Fibroblast of villous mesenchyme (primary cell): ENCODE measurements at regions not wholly inside any gene's neighbourhood (a gene's known extent, or its start where the extent isn't known, plus 50 kb on each side); places are given as distances from the start of the nearest gene placed in this dataset.

Experiments
- DNase-seq: peaks from one replicate; pipeline ENCODE4 v3.0.0-alpha.2; 2010; ENCODE audit warnings: low read depth
- H3K4me3 ChIP-seq: 2 replicates; pipeline ENCODE4 v1.5.1; 2011; ENCODE audit warnings: low read depth, mild to moderate bottlenecking, low read length
- CTCF ChIP-seq: IDR thresholded peaks from 2 replicates; pipeline ENCODE4 v1.5.1; 2012; ENCODE audit warnings: low read depth, mild to moderate bottlenecking, low read length; ENCODE audit not compliant: insufficient read depth

- TF ChIP-seq CTCF, result no peak
- no peak overlapping the region for H3K4me3 ChIP-seq
- peak; percentile 60 for DNase-seq
Measured at GRCh38 chr5:8857051-8857450, 688.8 kb downstream of the SEMA5A start.

GRCh38 chr5:8861764-8862163, 684.1 kb downstream of the SEMA5A start:
- TF ChIP-seq CTCF, result no peak
- no peak overlapping the region for H3K4me3 ChIP-seq
- DNase-seq, result peak; percentile 21

GRCh38 chr5:8864053-8864452, 681.8 kb downstream of the SEMA5A start:
- peak; percentile 62 for TF ChIP-seq CTCF
- no peak overlapping the region for H3K4me3 ChIP-seq
- peak; percentile 46 for DNase-seq

GRCh38 chr5:8865266-8865665, 680.6 kb downstream of the SEMA5A start:
- TF ChIP-seq CTCF, result no peak
- DNase-seq, result no peak
- no peak overlapping the region for H3K4me3 ChIP-seq

- H3K4me3 ChIP-seq, result no peak overlapping the region
- no peak for DNase-seq
- TF ChIP-seq CTCF, result no peak
Measured at GRCh38 chr5:8865686-8866374, 680.0 kb downstream of the SEMA5A start.

GRCh38 chr5:8868283-8868682, 677.6 kb downstream of the SEMA5A start:
- no peak for DNase-seq
- TF ChIP-seq CTCF, result no peak
- H3K4me3 ChIP-seq, result no peak overlapping the region

GRCh38 chr5:8869932-8870331, 675.9 kb downstream of the SEMA5A start:
- H3K4me3 ChIP-seq, result no peak overlapping the region
- no peak for TF ChIP-seq CTCF
- DNase-seq, result no peak
